HUDEP-2 (cell line): ENCODE measurements at regions not wholly inside any gene's neighbourhood (a gene's known extent, or its start where the extent isn't known, plus 50 kb on each side); places are given as distances from the start of the nearest gene placed in this dataset.
"Not testable (repeated sequence)": the region's sequence is repeated elsewhere in the genome, so short reads cannot be mapped to it uniquely, and the experiment has no call there.

Experiments
- DNase-seq, 76 experiments: peaks; one replicate each; lab custom pipeline; 2025; ENCODE audit not compliant: unreplicated experiment in 76 of 76; lab: John Stamatoyannopoulos, UW

GRCh38 chr1:117702654-117703053 lies 96.8 kb downstream of the TENT5C start:
- no peak for DNase-seq

GRCh38 chr1:117707371-117707770 lies 101.5 kb downstream of the TENT5C start:
- DNase-seq = no peak

GRCh38 chr1:117708323-117709248 lies 102.7 kb downstream of the TENT5C start:
- DNase-seq = peak in 46 of 76 experiments; percentile 5 to 67 (median 40)

- DNase-seq = no peak
These were observed 103.4 kb downstream of the TENT5C start for GRCh38 chr1:117709249-117709691.

GRCh38 chr1:117710710-117711109 lies 104.9 kb downstream of the TENT5C start:
- peak in 3 of 76 experiments; percentile 6 to 24 (median 10) for DNase-seq

DNA sequence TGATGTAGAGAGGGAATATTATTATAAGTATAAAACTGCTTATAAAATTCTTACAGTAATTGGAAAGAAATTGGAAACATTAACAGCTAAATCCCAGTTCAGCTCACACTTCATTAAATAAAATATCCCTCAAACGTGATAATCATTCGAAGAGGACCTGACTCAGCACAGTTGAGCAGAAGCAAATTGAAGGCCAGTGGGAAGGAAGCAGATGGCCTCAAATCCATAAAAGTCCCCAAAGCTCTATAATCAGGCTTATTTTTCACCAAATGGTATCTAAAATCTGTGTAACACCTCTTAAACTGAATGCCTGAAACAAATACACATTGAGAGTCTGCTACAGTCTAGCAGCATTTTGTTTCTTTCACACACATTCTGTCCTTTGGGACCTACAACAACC lies 106.8 kb downstream of the TENT5C start:
- DNase-seq = no peak

DNA sequence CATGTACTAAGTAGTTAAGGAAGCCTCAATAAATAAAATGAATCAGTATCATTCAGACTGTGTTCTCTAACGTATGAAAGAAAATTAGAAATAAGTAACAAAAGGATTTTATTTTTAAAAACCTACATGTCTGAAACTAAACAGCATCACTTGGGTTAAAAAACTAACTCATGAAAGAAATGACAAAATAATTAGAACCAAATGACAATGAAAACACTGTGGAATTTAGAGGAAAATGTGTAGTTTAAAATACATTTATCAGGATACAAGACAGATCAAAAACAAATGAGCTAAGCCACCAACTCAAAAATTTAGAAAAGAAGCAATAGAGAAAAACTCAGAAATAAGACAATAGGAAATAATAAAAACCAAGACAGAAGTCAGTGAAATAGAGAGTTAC lies 108.7 kb downstream of the TENT5C start:
- DNase-seq = no peak

- not testable (repeated sequence) for DNase-seq
These were observed 110.2 kb downstream of the TENT5C start for GRCh38 chr1:117716030-117716429.

DNA sequence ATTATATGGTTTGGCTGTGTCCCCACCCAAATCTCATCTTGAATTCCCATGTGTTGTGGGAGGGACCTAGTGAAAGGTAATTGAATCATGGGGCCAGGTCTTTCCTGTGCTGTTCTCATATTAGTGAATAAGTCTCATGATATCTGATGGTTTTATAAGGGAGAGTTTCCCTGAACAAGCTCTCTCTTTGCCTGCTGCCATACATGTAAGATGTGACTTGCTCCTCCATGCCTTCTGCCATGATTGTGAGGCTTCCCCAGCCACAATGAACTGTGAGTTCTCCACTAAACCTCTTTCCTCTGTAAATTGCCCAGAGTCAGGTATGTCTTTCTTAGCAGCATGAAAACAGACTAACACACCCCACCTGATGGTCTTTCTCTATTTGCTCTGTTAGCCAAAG lies 112.1 kb downstream of the TENT5C start:
- not testable (repeated sequence) for DNase-seq

- not testable (repeated sequence) for DNase-seq
These were observed 112.7 kb downstream of the TENT5C start for GRCh38 chr1:117718596-117718995.

DNA sequence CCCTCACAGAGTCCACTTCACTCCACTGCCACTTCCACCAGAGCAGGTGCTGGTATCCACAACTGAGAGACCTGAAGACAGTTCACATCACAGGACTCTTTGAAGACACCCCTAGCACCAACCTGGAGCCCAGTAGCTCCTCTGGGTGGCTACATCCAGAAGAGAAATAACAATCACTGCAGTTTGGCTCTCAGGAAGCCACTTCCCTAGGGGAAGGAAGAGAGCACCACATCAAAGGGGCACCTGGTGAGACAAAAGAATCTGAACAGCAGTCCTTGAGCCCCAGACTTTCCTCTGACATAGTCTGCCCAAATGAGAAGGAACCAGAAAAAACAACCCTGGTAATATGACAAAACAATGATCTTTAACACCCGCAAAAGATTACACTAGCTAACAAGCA lies 113.2 kb downstream of the TENT5C start:
- DNase-seq = no peak

GRCh38 chr1:117732065-117732797 lies 126.4 kb downstream of the TENT5C start:
- DNase-seq = peak in 15 of 76 experiments; percentile 5 to 63 (median 21)

DNA sequence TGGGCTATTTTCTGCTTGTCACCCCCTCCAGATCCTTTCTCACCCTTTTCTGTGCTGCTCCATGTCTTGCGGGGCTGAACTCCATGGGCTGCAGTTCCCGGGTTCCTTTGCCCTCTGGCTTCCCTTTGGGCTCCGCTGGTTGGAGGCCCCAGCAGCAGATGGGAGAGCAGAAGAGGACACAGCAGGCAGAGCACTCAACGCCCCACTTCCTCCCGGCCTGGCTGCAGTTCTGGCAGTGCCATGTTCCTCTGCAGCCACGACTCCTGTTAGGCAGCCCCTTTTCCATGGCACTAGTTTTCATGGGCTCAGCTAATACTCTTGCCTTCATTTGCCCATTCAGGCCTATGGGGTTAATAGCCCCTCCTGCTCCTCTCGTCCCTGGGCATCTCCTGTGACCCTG lies 127.1 kb downstream of the TENT5C start:
- DNase-seq = no peak

GRCh38 chr1:117734403-117734802 lies 128.6 kb downstream of the TENT5C start:
- no peak for DNase-seq

GRCh38 chr1:117735045-117735992 lies 129.5 kb downstream of the TENT5C start:
- DNase-seq = peak in 20 of 76 experiments; percentile 4 to 46 (median 18)

DNA sequence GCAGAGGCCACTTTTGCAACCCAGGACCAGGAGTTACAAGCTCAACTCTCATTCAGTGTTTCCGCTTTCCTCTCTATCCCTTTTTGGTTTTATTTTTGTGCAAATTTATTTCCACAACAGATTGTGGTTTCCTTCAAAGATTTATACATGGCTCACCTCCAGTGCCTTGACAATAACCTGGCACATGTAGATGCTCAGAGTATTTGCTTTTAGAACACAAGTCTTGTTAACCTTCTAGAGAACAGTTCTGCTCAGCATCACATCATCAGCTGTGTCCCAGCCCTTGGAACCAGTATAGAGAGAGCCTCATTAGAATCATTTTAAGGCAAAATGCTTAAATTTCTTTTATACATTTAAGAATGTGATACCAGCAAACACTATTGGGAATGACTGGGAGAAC lies 133.7 kb downstream of the TENT5C start:
- no peak for DNase-seq

DNA sequence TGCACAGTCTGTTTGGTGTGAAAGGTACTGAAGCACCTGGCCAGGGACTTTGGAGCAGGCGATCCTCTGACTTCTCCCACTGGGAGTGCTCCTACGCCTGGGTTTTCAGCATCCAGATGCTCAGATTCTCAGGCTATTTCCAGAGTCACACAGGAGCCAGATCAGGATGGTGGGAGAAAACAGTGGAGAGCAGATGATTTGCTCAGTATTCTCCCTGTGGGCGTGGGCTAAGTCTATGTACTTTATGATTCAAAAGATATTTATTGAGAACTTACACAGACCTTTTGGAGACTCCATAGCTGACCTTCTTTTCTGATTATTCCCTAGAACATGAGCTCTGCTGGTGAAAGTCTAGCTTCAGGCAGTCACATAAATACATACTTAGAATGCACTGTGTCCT lies 134.6 kb downstream of the TENT5C start:
- no peak for DNase-seq

DNA sequence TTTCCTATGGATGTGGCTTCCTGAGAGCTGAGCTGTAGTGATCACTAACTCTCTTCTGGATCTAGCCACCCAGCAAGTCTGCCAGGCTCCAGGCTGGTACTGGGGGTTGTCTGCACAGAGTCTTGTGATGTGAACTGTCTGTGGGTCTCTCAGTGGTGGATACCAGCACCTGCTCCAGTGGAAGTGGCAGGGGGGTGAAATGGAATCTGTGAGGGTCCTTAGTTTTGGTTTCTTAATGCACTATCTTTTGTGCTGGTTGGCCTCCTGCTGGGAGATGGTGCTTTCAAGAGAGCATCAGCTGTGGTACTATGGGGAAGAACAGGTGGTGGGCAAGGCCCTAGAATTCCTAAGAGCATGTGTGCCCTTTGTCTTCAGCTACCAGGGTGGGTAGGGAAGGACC lies 140.7 kb downstream of the TENT5C start:
- not testable (repeated sequence) for DNase-seq

DNA sequence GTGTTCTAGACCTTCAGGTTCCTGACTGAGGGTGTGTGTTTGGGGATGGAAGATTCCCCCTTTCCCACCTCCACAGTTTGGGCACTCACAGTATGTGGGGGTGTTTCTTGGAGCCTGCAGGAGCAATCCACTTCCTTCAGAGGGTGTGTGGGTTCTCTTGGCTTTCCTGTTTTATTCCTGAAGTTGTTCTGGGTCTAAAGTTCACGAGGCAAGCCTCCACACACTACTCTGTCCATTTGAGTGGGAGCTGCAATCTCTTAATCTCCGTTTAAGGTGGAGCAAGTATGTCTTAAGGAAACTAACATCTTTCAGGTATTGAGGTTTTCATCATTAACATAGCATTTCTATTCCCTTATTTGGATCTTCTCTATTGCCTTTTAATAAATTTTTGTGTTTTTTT lies 141.8 kb downstream of the TENT5C start:
- DNase-seq = no peak

DNA sequence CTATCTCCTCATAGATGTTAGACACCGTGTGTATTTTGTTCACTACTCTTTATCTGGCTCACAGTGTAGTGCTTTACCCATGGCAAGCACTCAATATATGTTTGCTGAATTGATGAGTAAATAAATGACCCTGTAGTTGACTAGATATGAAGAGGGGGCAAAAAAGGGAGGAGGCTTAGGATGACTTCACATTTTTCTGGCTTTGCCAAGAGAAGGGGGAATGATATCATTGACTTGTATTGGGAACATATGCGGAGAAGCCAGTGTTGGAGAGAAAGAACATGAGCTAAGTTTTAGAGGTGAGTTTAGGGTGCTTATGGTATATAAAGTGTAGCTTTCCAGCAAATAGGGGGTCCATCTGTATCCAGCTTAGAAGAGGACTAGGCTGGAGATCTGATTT lies 145.5 kb downstream of the TENT5C start:
- no peak for DNase-seq
